Amniotic epithelial cell (primary cell): ENCODE measurements at regions not wholly inside any gene's neighbourhood (a gene's known extent, or its start where the extent isn't known, plus 50 kb on each side); places are given as distances from the start of the nearest gene placed in this dataset.
"Not testable (repeated sequence)": the region's sequence is repeated elsewhere in the genome, so short reads cannot be mapped to it uniquely, and the experiment has no call there.

Source experiments
- DNase-seq: peaks from one replicate; pipeline ENCODE4 v3.0.0-alpha.2; 2010; ENCODE audit warnings: low read depth

GRCh38 chr21:15932726-15933125, 202.9 kb downstream of the USP25 start:
- no peak for DNase-seq

GRCh38 chr21:15935530-15935929, 205.7 kb downstream of the USP25 start:
- DNase-seq = peak; percentile 32

GRCh38 chr21:15943009-15943666, 213.4 kb downstream of the USP25 start:
- DNase-seq = no peak

- DNase-seq = no peak
Observed at GRCh38 chr21:15947677-15948076, 217.9 kb downstream of the USP25 start.

GRCh38 chr21:15953551-15954116, 223.9 kb downstream of the USP25 start:
- no peak for DNase-seq

GRCh38 chr21:15964236-15964855, 234.6 kb downstream of the USP25 start:
- no peak for DNase-seq

GRCh38 chr21:15966231-15966630, 236.4 kb downstream of the USP25 start:
- DNase-seq = peak; percentile 87

GRCh38 chr21:15966651-15967050, 236.9 kb downstream of the USP25 start:
- peak; percentile 61 for DNase-seq

GRCh38 chr21:15967661-15968060, 237.9 kb downstream of the USP25 start:
- peak; percentile 65 for DNase-seq

- no peak for DNase-seq
Observed at GRCh38 chr21:15968776-15969310, 239.1 kb downstream of the USP25 start.

- peak; percentile 16 for DNase-seq
Observed at GRCh38 chr21:15976807-15977206, 247.0 kb downstream of the USP25 start.

- DNase-seq = peak; percentile 52
Observed at GRCh38 chr21:15978215-15978738, 248.5 kb downstream of the USP25 start.

GRCh38 chr21:15979493-15979892, 249.7 kb downstream of the USP25 start:
- DNase-seq = not testable (repeated sequence)

GRCh38 chr21:15986277-15986676, 256.5 kb downstream of the USP25 start:
- DNase-seq = peak; percentile 84

- no peak for DNase-seq
Observed at GRCh38 chr21:15992171-15992570, 262.4 kb downstream of the USP25 start.

GRCh38 chr21:15993951-15994350, 264.2 kb downstream of the USP25 start:
- no peak for DNase-seq

- DNase-seq = peak; percentile 17
Observed at GRCh38 chr21:15999741-16000140, 270.0 kb downstream of the USP25 start.

- DNase-seq = peak; percentile 32
Observed at GRCh38 chr21:16002874-16003466, 273.2 kb downstream of the USP25 start.

- peak; percentile 46 for DNase-seq
Observed at GRCh38 chr21:16004086-16004485, 274.3 kb downstream of the USP25 start.

GRCh38 chr21:16004523-16004922, 274.7 kb downstream of the USP25 start:
- no peak for DNase-seq

- no peak for DNase-seq
Observed at GRCh38 chr21:16005996-16006395, 276.2 kb downstream of the USP25 start.

GRCh38 chr21:16007943-16008342, 278.2 kb downstream of the USP25 start:
- peak; percentile 29 for DNase-seq

- no peak for DNase-seq
Observed at GRCh38 chr21:16011719-16012118, 281.9 kb downstream of the USP25 start.
